Mesendoderm (in vitro differentiated cells): ENCODE measurements at regions not wholly inside any gene's neighbourhood (a gene's known extent, or its start where the extent isn't known, plus 50 kb on each side); places are given as distances from the start of the nearest gene placed in this dataset.

ENCODE experiments used
- DNase-seq: peaks from one replicate; pipeline ENCODE4 v3.0.0; 2013
- H2AK5ac ChIP-seq: 2 replicates; pipeline ENCODE4 v1.6.1; 2013; ENCODE audit warnings: low read length, inconsistent platforms
- H2BK120ac ChIP-seq: 2 replicates; pipeline ENCODE4 v1.6.1; 2013; ENCODE audit warnings: low read depth, mild to moderate bottlenecking, low read length, moderate library complexity, mixed read lengths
- H2BK15ac ChIP-seq: replicated peaks from 2 replicates; pipeline ENCODE4 v1.6.1; 2013; ENCODE audit warnings: low read depth, mild to moderate bottlenecking, moderate library complexity
- H2BK5ac ChIP-seq: 2 replicates; pipeline ENCODE4 v1.6.1; 2013; ENCODE audit warnings: low read length, inconsistent platforms
- H3K18ac ChIP-seq: 2 replicates; pipeline ENCODE4 v1.6.1; 2013; ENCODE audit warnings: mild to moderate bottlenecking, low read length, mixed read lengths
- H3K23ac ChIP-seq: one replicate; pipeline ENCODE4 v1.6.1; 2013; ENCODE audit warnings: low read length
- H3K27ac ChIP-seq: 2 replicates; pipeline ENCODE4 v1.5.1; 2013; ENCODE audit warnings: low read depth, mild to moderate bottlenecking, inconsistent platforms, low read length, moderate library complexity
- H3K27me3 ChIP-seq: 2 replicates; pipeline ENCODE4 v1.6.1; 2013; ENCODE audit warnings: low read length, control low read depth, mild to moderate bottlenecking, inconsistent platforms; ENCODE audit not compliant: insufficient read depth, poor library complexity
- H3K36me3 ChIP-seq: 2 replicates; pipeline ENCODE4 v1.6.1; 2013; ENCODE audit warnings: low read length, inconsistent platforms; ENCODE audit not compliant: control insufficient read depth, insufficient read depth
- H3K4ac ChIP-seq: one replicate; pipeline ENCODE4 v1.6.1; 2013; ENCODE audit warnings: low read depth, mild to moderate bottlenecking, low read length, moderate library complexity
- H3K4me1 ChIP-seq: 2 replicates; pipeline ENCODE4 v1.6.1; 2013; ENCODE audit warnings: low read depth, low read length, inconsistent platforms; ENCODE audit not compliant: control insufficient read depth
- H3K4me2 ChIP-seq: 2 replicates; pipeline ENCODE4 v1.6.1; 2013; ENCODE audit warnings: low read length
- H3K4me3 ChIP-seq: 2 replicates; pipeline ENCODE4 v1.5.1; 2013; ENCODE audit warnings: mild to moderate bottlenecking, low read length
- H3K56ac ChIP-seq: one replicate; pipeline ENCODE4 v1.6.1; 2013; ENCODE audit warnings: low read length
- H3K79me1 ChIP-seq: 2 replicates; pipeline ENCODE4 v1.6.1; 2013; ENCODE audit warnings: low read length, inconsistent platforms
- H3K79me2 ChIP-seq: 2 replicates; pipeline ENCODE4 v1.6.1; 2013; ENCODE audit warnings: mild to moderate bottlenecking, low read length; ENCODE audit not compliant: control insufficient read depth, insufficient read depth
- H3K9ac ChIP-seq: 2 replicates; pipeline ENCODE4 v1.6.1; 2013; ENCODE audit warnings: low read length, inconsistent platforms
- H4K5ac ChIP-seq: one replicate; pipeline ENCODE4 v1.6.1; 2013; ENCODE audit warnings: low read length
- H4K8ac ChIP-seq: one replicate; pipeline ENCODE4 v1.6.1; 2013; ENCODE audit warnings: low read depth, mild to moderate bottlenecking, control low read depth, low read length, moderate library complexity
- WGBS: extraction: QIAGEN DNeasy Blood & Tissue Kit; methylation state at CpG from one replicate; pipeline ENCODE4 v1.1.7; 2013; ENCODE audit warnings: low lambda C conversion rate, missing lambda C conversion rate; ENCODE audit not compliant: insufficient coverage; ENCODE audit errors: extremely low coverage; 5-methylcytosine and 5-hydroxymethylcytosine counted together

DNA sequence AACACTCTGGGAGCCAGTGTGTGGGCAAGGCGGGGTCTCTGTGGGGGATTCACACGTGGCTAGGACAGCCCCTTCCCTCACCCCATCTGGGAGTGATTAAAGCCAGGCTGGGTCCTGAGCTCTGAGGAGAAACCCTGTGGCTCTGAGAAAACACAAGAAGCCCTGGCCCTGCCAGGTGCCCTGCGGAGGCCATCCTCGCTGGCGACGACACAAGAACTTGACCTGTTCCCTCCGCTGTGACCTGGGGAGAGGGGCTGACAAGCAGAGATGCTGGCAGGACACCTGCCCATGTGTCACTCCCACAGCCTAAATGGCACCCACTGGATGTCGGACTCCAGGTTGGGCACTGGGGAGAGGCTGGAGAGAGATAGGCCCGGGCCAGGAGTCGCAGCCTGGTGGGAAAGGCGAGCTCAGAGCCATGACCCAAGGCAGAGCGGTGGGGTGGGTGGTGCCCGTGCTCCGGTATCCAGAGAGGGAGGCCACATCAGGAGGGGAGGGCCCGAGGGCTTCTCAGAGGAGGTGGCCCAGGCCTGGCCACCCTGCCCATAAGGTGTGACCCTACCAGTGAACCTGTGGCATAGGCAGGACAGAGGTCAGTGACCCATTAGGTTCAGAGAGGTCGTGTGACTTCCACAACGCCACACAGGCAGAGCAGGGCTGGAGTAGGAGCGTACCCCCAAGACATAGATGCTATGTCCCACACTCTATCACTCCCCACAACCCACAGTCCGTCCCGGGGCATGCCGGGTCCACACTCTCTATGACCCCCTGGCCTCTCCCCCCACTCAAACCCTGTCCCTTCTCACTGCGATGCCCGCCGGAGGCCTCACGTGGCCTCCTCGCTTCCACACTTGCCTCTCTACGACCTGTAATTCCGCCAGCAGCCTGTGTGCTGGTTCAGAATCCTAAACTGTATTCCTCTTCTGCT is 59.4 kb upstream of the HPCAL1 start:
- Histone ChIP-seq H4K5ac (no peak overlapping the region), H3K4ac (no peak overlapping the region), H4K8ac (no peak overlapping the region), H2BK120ac (no peak overlapping the region), H3K18ac (no peak overlapping the region), H3K9ac (no peak overlapping the region), H3K27ac (no peak overlapping the region), H2BK5ac (no peak overlapping the region), H2BK15ac (no peak overlapping the region), H3K27me3 (no peaks in the 10 kb centered on the region), H3K79me2 (no peaks in the 10 kb centered on the region), H3K36me3 (no peaks in the 10 kb centered on the region), H3K79me1 (no peaks in the 10 kb centered on the region), H3K4me1 (no peaks in the 10 kb centered on the region), H3K4me2 (no peak overlapping the region), H3K4me3 (no peak overlapping the region), H3K56ac (no peak overlapping the region), H3K23ac (no peak overlapping the region), H2AK5ac (no peak overlapping the region)
- DNase-seq = no peak
- no CpG with 5 or more reads among the region's 28 CpGs for WGBS

DNA sequence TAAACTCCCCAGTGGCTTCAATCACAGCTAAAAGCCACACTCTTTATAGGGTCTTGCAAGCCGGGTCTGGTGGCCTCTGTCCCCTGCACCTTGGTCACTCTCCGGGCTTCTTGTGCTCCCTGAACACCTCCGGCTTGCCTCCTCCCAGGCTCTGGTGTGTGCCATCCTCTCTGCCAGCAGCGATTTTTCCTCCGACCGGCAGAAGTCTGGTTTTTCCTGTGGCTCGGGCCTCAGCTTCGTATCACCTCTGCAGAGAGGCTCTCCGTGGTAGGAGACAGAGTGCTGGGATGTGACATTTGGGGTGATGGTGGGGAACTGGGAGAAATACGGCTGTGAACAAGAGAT is 58.8 kb upstream of the HPCAL1 start:
- no peak overlapping the region for H3K23ac ChIP-seq
- no peaks in the 10 kb centered on the region for H3K4me1 ChIP-seq
- H3K9ac ChIP-seq = no peak overlapping the region
- no peak overlapping the region for H3K27ac ChIP-seq
- no peak overlapping the region for H4K8ac ChIP-seq
- no CpG with 5 or more reads among the region's 10 CpGs for WGBS
- H2AK5ac ChIP-seq = no peak overlapping the region
- H2BK120ac ChIP-seq = no peak overlapping the region
- H3K56ac ChIP-seq = no peak overlapping the region
- no peaks in the 10 kb centered on the region for H3K36me3 ChIP-seq
- H2BK5ac ChIP-seq = no peak overlapping the region
- H3K79me1 ChIP-seq = no peaks in the 10 kb centered on the region
- no peaks in the 10 kb centered on the region for H3K79me2 ChIP-seq
- no peak overlapping the region for H3K4ac ChIP-seq
- no peak for DNase-seq
- no peak overlapping the region for H3K18ac ChIP-seq
- no peak overlapping the region for H4K5ac ChIP-seq
- no peaks in the 10 kb centered on the region for H3K27me3 ChIP-seq
- no peak overlapping the region for H2BK15ac ChIP-seq
- H3K4me3 ChIP-seq = no peak overlapping the region
- H3K4me2 ChIP-seq = no peak overlapping the region

DNA sequence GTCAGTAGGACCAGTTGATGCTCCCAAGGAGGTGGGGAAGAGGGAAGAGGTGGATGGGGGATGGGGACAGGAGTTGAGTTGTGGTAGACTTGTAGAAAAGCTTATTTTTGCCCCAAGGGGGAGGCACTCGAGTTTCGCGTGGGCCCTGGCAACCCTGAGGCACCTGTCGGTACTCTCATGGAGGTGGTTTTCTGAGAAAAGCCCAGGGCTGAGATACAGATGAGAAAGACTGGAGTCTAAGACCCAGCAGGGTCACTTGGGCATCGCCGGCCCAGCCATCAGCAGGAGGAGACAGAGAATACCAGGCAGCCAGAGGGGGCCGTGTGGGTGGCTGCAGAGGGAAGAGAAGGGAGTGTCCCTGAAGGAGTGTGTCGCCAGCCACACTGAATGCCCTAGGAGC is 57.7 kb upstream of the HPCAL1 start:
- WGBS = no CpG with 5 or more reads among the region's 8 CpGs
- Histone ChIP-seq H3K4me2 (no peak overlapping the region), H3K9ac (no peak overlapping the region), H3K36me3 (no peaks in the 10 kb centered on the region), H2AK5ac (no peak overlapping the region), H3K18ac (no peak overlapping the region), H3K27me3 (no peaks in the 10 kb centered on the region), H2BK15ac (no peak overlapping the region), H3K4ac (no peak overlapping the region), H3K79me1 (no peaks in the 10 kb centered on the region), H3K23ac (no peak overlapping the region), H3K4me3 (no peak overlapping the region), H3K27ac (no peak overlapping the region), H2BK120ac (no peak overlapping the region), H3K4me1 (no peaks in the 10 kb centered on the region), H3K56ac (no peak overlapping the region), H3K79me2 (no peaks in the 10 kb centered on the region), H4K8ac (no peak overlapping the region), H2BK5ac (no peak overlapping the region), H4K5ac (no peak overlapping the region)
- no peak for DNase-seq

DNA sequence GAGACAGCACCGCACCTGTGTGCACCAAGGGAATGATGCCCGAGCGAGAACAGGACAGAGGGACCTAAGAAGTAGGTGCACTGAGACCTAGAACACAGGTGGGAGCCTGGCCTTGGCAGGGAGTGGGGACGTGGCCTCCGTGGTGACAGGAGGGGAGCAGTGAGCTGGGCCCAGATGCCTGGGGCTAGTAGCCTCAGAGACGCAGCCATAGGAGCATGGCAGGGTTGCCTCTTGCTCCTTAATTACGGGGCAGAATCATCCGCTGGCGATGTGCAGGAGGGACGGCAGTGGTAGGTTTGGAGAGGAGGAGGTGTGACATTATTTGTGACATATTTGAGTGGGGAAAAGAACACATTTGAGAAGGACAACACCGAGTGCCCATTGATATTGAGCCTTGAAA is 57.0 kb upstream of the HPCAL1 start:
- Histone ChIP-seq H3K4me2 (no peak overlapping the region), H4K5ac (no peak overlapping the region), H2BK5ac (no peak overlapping the region), H3K79me1 (no peaks in the 10 kb centered on the region), H3K27ac (no peak overlapping the region), H2BK15ac (no peak overlapping the region), H3K18ac (no peak overlapping the region), H3K36me3 (no peaks in the 10 kb centered on the region), H3K4me1 (no peaks in the 10 kb centered on the region), H3K56ac (no peak overlapping the region), H2AK5ac (no peak overlapping the region), H2BK120ac (no peak overlapping the region), H3K79me2 (no peaks in the 10 kb centered on the region), H3K4me3 (no peak overlapping the region), H4K8ac (no peak overlapping the region), H3K9ac (no peak overlapping the region), H3K23ac (no peak overlapping the region), H3K27me3 (no peaks in the 10 kb centered on the region), H3K4ac (no peak overlapping the region)
- no CpG with 5 or more reads among the region's 11 CpGs for WGBS
- no peak for DNase-seq

DNA sequence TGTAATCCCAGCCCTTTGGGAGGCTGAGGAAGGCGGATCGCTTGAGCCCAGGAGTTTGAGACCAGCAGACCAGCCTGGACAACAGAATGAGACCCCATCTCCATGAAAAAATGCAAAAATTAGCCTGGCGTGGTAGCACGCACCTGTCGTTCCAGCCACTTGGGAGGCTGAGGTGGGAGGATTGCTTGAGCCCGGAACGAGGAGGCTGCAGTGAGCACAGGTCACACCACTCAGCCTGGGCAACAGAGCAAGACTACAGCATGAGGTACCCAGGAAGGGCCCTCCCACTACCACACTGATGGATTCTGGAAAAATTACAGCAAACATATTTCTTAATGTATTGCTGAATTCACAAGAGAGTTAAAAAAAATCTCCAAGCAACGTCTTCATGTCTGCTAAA is 56.3 kb upstream of the HPCAL1 start:
- Histone ChIP-seq H4K5ac (no peak overlapping the region), H3K4ac (no peak overlapping the region), H3K9ac (no peak overlapping the region), H3K18ac (no peak overlapping the region), H2BK120ac (no peak overlapping the region), H3K27me3 (no peaks in the 10 kb centered on the region), H3K23ac (no peak overlapping the region), H3K56ac (no peak overlapping the region), H3K27ac (no peak overlapping the region), H2BK15ac (no peak overlapping the region), H3K36me3 (no peaks in the 10 kb centered on the region), H2BK5ac (no peak overlapping the region), H3K4me2 (no peak overlapping the region), H3K4me1 (no peaks in the 10 kb centered on the region), H3K79me2 (no peaks in the 10 kb centered on the region), H4K8ac (no peak overlapping the region), H2AK5ac (no peak overlapping the region), H3K4me3 (no peak overlapping the region), H3K79me1 (no peaks in the 10 kb centered on the region)
- no CpG with 5 or more reads among the region's 8 CpGs for WGBS
- no peak for DNase-seq

DNA sequence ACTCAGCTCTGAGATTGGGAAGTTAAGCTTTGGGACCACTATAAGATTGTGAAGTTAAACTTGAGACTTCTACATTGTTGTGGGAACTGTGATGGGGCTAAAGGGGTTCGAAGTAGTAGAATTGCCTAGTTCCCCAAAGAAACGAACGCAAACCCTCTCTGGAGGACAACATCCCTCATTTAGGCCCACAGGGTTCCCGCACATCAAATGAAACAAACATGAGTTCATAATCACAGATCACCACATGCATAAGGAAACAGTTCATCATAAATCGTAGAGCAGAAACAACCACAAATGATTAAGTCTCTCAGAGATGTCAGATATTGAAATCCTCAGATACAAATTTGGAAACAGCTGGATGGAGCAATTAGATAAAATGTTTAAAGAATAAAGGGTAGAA is 55.9 kb upstream of the HPCAL1 start:
- Histone ChIP-seq H3K79me1 (no peaks in the 10 kb centered on the region), H3K4me2 (no peak overlapping the region), H3K18ac (no peak overlapping the region), H3K56ac (no peak overlapping the region), H3K23ac (no peak overlapping the region), H3K27ac (no peak overlapping the region), H4K5ac (no peak overlapping the region), H4K8ac (no peak overlapping the region), H2BK5ac (no peak overlapping the region), H2BK120ac (no peak overlapping the region), H2BK15ac (no peak overlapping the region), H3K4me3 (no peak overlapping the region), H2AK5ac (no peak overlapping the region), H3K36me3 (no peaks in the 10 kb centered on the region), H3K4me1 (no peaks in the 10 kb centered on the region), H3K9ac (no peak overlapping the region), H3K4ac (no peak overlapping the region), H3K27me3 (no peaks in the 10 kb centered on the region), H3K79me2 (no peaks in the 10 kb centered on the region)
- DNase-seq = no peak
- no CpG with 5 or more reads among the region's 5 CpGs for WGBS
